ENCODE measurements at regions not wholly inside any gene's neighbourhood (a gene's known extent, or its start where the extent isn't known, plus 50 kb on each side); places are given as distances from the start of the nearest gene placed in this dataset.

GRCh38 chr17:13171790-13172189 lies 154.0 kb upstream of the ELAC2 start:
- H2BK12ac ChIP-seq (ENCODE audit: low read length): no peak overlapping the region
- H2AFZ ChIP-seq (ENCODE audit: low read length): no peak overlapping the region
- H3K9me3 ChIP-seq (replicated peaks in 1 of 2; ENCODE audit: control insufficient read depth in 2 of 2, insufficient read depth in 1 of 2, low read depth in 1 of 2, low read length in 2 of 2): peaks cover 14 to 23% of the 10 kb centered on the region in 2 donors
- no CpG with 5 or more reads among the region's 1 CpG for WGBS, 2 donors (ENCODE audit: extremely low coverage in 2 of 2, insufficient read length in 2 of 2, insufficient replicate concordance in 1 of 2)
- H2AK5ac ChIP-seq (ENCODE audit: low read depth, low read length): no peak overlapping the region
- H3K4me1 ChIP-seq (ENCODE audit: control insufficient read depth in 2 of 2, insufficient read depth in 1 of 2, low read depth in 1 of 2, low read length in 2 of 2): no peaks in the 10 kb centered on the region
- no peak overlapping the region for H3K4ac ChIP-seq (ENCODE audit: low read length)
- H3K23ac ChIP-seq (ENCODE audit: low read depth, low read length, poor library complexity): no peak overlapping the region
- no peak overlapping the region for H3K4me2 ChIP-seq (ENCODE audit: insufficient read depth, low read length, poor library complexity, severe bottlenecking)
- no peak overlapping the region for H2BK120ac ChIP-seq (ENCODE audit: low read depth, low read length)
- no peak overlapping the region for H4K8ac ChIP-seq (ENCODE audit: low read depth, low read length)
- no peaks in the 10 kb centered on the region for H3K79me1 ChIP-seq (ENCODE audit: low read depth, low read length)
- no peak overlapping the region for H3K18ac ChIP-seq (ENCODE audit: low read length)
- no peaks in the 10 kb centered on the region for H3K27me3 ChIP-seq (ENCODE audit: control insufficient read depth in 3 of 3, insufficient read depth in 3 of 3, low read depth in 1 of 3, low read length in 3 of 3)
- no peak overlapping the region for H4K91ac ChIP-seq (ENCODE audit: low read depth, low read length, poor library complexity)
- no peak overlapping the region for H3K9ac ChIP-seq (ENCODE audit: low read depth, low read length, poor library complexity)
- no peak for DNase-seq (ENCODE audit: low spot score)
- H3K14ac ChIP-seq (ENCODE audit: low read length): no peak overlapping the region
- no peak overlapping the region for H2BK5ac ChIP-seq (ENCODE audit: low read length)
- no peak overlapping the region for H3K27ac ChIP-seq (replicated peaks; ENCODE audit: low read length)
- no peak overlapping the region for H2BK15ac ChIP-seq (ENCODE audit: low read length)
- peaks cover 0 to 2% of the 10 kb centered on the region in 2 donors for H3K36me3 ChIP-seq (replicated peaks in 1 of 2; ENCODE audit: control insufficient read depth in 2 of 2, insufficient read depth in 2 of 2, low read length in 2 of 2)
- no peak overlapping the region for H3K4me3 ChIP-seq (ENCODE audit: low read length in 2 of 2)

GRCh38 chr17:13162361-13162760 lies 144.5 kb upstream of the ELAC2 start:
- Histone ChIP-seq H3K27ac (replicated peaks; ENCODE audit: low read length) (no peak overlapping the region), H3K36me3 (replicated peaks in 1 of 2; ENCODE audit: control insufficient read depth in 2 of 2, insufficient read depth in 2 of 2, low read length in 2 of 2) (no peaks in the 10 kb centered on the region), H2BK120ac (ENCODE audit: low read depth, low read length) (no peak overlapping the region), H4K91ac (ENCODE audit: low read depth, low read length, poor library complexity) (no peak overlapping the region), H2BK5ac (ENCODE audit: low read length) (no peak overlapping the region), H2BK15ac (ENCODE audit: low read length) (no peak overlapping the region), H3K4me3 (ENCODE audit: low read length in 2 of 2) (no peak overlapping the region), H3K9ac (ENCODE audit: low read depth, low read length, poor library complexity) (no peak overlapping the region), H2AFZ (ENCODE audit: low read length) (no peak overlapping the region), H4K8ac (ENCODE audit: low read depth, low read length) (no peak overlapping the region), H3K23ac (ENCODE audit: low read depth, low read length, poor library complexity) (no peak overlapping the region), H3K27me3 (ENCODE audit: control insufficient read depth in 3 of 3, insufficient read depth in 3 of 3, low read depth in 1 of 3, low read length in 3 of 3) (no peaks in the 10 kb centered on the region), H3K18ac (ENCODE audit: low read length) (no peak overlapping the region), H3K4ac (ENCODE audit: low read length) (no peak overlapping the region), H3K79me1 (ENCODE audit: low read depth, low read length) (no peaks in the 10 kb centered on the region), H3K4me1 (ENCODE audit: control insufficient read depth in 2 of 2, insufficient read depth in 1 of 2, low read depth in 1 of 2, low read length in 2 of 2) (no peaks in the 10 kb centered on the region), H2BK12ac (ENCODE audit: low read length) (no peak overlapping the region), H3K4me2 (ENCODE audit: insufficient read depth, low read length, poor library complexity, severe bottlenecking) (no peak overlapping the region), H3K9me3 (replicated peaks in 1 of 2; ENCODE audit: control insufficient read depth in 2 of 2, insufficient read depth in 1 of 2, low read depth in 1 of 2, low read length in 2 of 2) (peaks cover 0 to 2% of the 10 kb centered on the region in 2 donors), H3K14ac (ENCODE audit: low read length) (no peak overlapping the region), H2AK5ac (ENCODE audit: low read depth, low read length) (no peak overlapping the region)
- no peak for DNase-seq (ENCODE audit: low spot score)
- no CpG with 5 or more reads among the region's 1 CpG for WGBS, 2 donors (ENCODE audit: extremely low coverage in 2 of 2, insufficient read length in 2 of 2, insufficient replicate concordance in 1 of 2)

- Histone ChIP-seq H2AK5ac (ENCODE audit: low read depth, low read length) (no peak overlapping the region), H2AFZ (ENCODE audit: low read length) (no peak overlapping the region), H3K9me3 (replicated peaks in 1 of 2; ENCODE audit: control insufficient read depth in 2 of 2, insufficient read depth in 1 of 2, low read depth in 1 of 2, low read length in 2 of 2) (peaks cover 0 to 2% of the 10 kb centered on the region in 2 donors), H3K18ac (ENCODE audit: low read length) (no peak overlapping the region), H2BK12ac (ENCODE audit: low read length) (no peak overlapping the region), H3K9ac (ENCODE audit: low read depth, low read length, poor library complexity) (no peak overlapping the region), H3K4me1 (ENCODE audit: control insufficient read depth in 2 of 2, insufficient read depth in 1 of 2, low read depth in 1 of 2, low read length in 2 of 2) (no peaks in the 10 kb centered on the region), H3K27ac (replicated peaks; ENCODE audit: low read length) (no peak overlapping the region), H3K79me1 (ENCODE audit: low read depth, low read length) (no peaks in the 10 kb centered on the region), H2BK15ac (ENCODE audit: low read length) (no peak overlapping the region), H3K4me3 (ENCODE audit: low read length in 2 of 2) (no peak overlapping the region), H2BK120ac (ENCODE audit: low read depth, low read length) (no peak overlapping the region), H2BK5ac (ENCODE audit: low read length) (no peak overlapping the region), H4K8ac (ENCODE audit: low read depth, low read length) (no peak overlapping the region), H3K36me3 (replicated peaks in 1 of 2; ENCODE audit: control insufficient read depth in 2 of 2, insufficient read depth in 2 of 2, low read length in 2 of 2) (no peaks in the 10 kb centered on the region), H4K91ac (ENCODE audit: low read depth, low read length, poor library complexity) (no peak overlapping the region), H3K14ac (ENCODE audit: low read length) (no peak overlapping the region), H3K27me3 (ENCODE audit: control insufficient read depth in 3 of 3, insufficient read depth in 3 of 3, low read depth in 1 of 3, low read length in 3 of 3) (no peaks in the 10 kb centered on the region), H3K4ac (ENCODE audit: low read length) (no peak overlapping the region), H3K23ac (ENCODE audit: low read depth, low read length, poor library complexity) (no peak overlapping the region), H3K4me2 (ENCODE audit: insufficient read depth, low read length, poor library complexity, severe bottlenecking) (no peak overlapping the region)
- WGBS, 2 donors (ENCODE audit: extremely low coverage in 2 of 2, insufficient read length in 2 of 2, insufficient replicate concordance in 1 of 2): no CpG with 5 or more reads among the region's 2 CpGs
- no peak for DNase-seq (ENCODE audit: low spot score)
Observed at GRCh38 chr17:13160790-13161189, 143.0 kb upstream of the ELAC2 start.

GRCh38 chr17:13160296-13160695 lies 142.5 kb upstream of the ELAC2 start:
- no peak overlapping the region for H2BK15ac ChIP-seq (ENCODE audit: low read length)
- H3K27me3 ChIP-seq (ENCODE audit: control insufficient read depth in 3 of 3, insufficient read depth in 3 of 3, low read depth in 1 of 3, low read length in 3 of 3): no peaks in the 10 kb centered on the region
- no peak overlapping the region for H2BK12ac ChIP-seq (ENCODE audit: low read length)
- H3K18ac ChIP-seq (ENCODE audit: low read length): no peak overlapping the region
- no peaks in the 10 kb centered on the region for H3K36me3 ChIP-seq (replicated peaks in 1 of 2; ENCODE audit: control insufficient read depth in 2 of 2, insufficient read depth in 2 of 2, low read length in 2 of 2)
- H3K4ac ChIP-seq (ENCODE audit: low read length): no peak overlapping the region
- no peak overlapping the region for H2AK5ac ChIP-seq (ENCODE audit: low read depth, low read length)
- no peak overlapping the region for H4K91ac ChIP-seq (ENCODE audit: low read depth, low read length, poor library complexity)
- H3K9me3 ChIP-seq (replicated peaks in 1 of 2; ENCODE audit: control insufficient read depth in 2 of 2, insufficient read depth in 1 of 2, low read depth in 1 of 2, low read length in 2 of 2): peaks cover 0 to 2% of the 10 kb centered on the region in 2 donors
- no peak overlapping the region for H3K14ac ChIP-seq (ENCODE audit: low read length)
- H3K79me1 ChIP-seq (ENCODE audit: low read depth, low read length): no peaks in the 10 kb centered on the region
- no peak overlapping the region for H3K9ac ChIP-seq (ENCODE audit: low read depth, low read length, poor library complexity)
- no peaks in the 10 kb centered on the region for H3K4me1 ChIP-seq (ENCODE audit: control insufficient read depth in 2 of 2, insufficient read depth in 1 of 2, low read depth in 1 of 2, low read length in 2 of 2)
- H3K4me3 ChIP-seq (ENCODE audit: low read length in 2 of 2): no peak overlapping the region
- H3K23ac ChIP-seq (ENCODE audit: low read depth, low read length, poor library complexity): no peak overlapping the region
- H2AFZ ChIP-seq (ENCODE audit: low read length): no peak overlapping the region
- H3K4me2 ChIP-seq (ENCODE audit: insufficient read depth, low read length, poor library complexity, severe bottlenecking): no peak overlapping the region
- no peak overlapping the region for H4K8ac ChIP-seq (ENCODE audit: low read depth, low read length)
- no peak overlapping the region for H2BK120ac ChIP-seq (ENCODE audit: low read depth, low read length)
- H3K27ac ChIP-seq (replicated peaks; ENCODE audit: low read length): no peak overlapping the region
- no CpG with 5 or more reads among the region's 3 CpGs for WGBS, 2 donors (ENCODE audit: extremely low coverage in 2 of 2, insufficient read length in 2 of 2, insufficient replicate concordance in 1 of 2)
- no peak overlapping the region for H2BK5ac ChIP-seq (ENCODE audit: low read length)
- no peak for DNase-seq (ENCODE audit: low spot score)

All from neuronal stem cell (in vitro differentiated cells).